Activated T-cell treated with anti-CD3 and anti-CD28 coated beads, Interleukin-2, amount 50 U/mL, for 72 hours (primary cell): ENCODE measurements at regions not wholly inside any gene's neighbourhood (a gene's known extent, or its start where the extent isn't known, plus 50 kb on each side); places are given as distances from the start of the nearest gene placed in this dataset.

Experiments used
- ATAC-seq, 2 donors: fragments of 150-1000 bp; cut with Tn5 transposase; replicated peaks in 1 of 2; 2 replicates each; pipeline ENCODE4 v1.10.0; 2021; ENCODE audit warnings: moderate library complexity in 2 of 2, mild to moderate bottlenecking in 1 of 2
- DNase-seq, 2 donors: peaks; one replicate each; pipeline ENCODE4 v3.0.0; 2021 to 2022; ENCODE audit warnings: mixed read lengths in 1 of 2
- H3K27ac Mint-ChIP-seq: one replicate; pipeline ENCODE4 v1.8.0; 2022; ENCODE audit warnings: mild to moderate bottlenecking, moderate library complexity, mixed read lengths
- H3K27me3 Mint-ChIP-seq: one replicate; pipeline ENCODE4 v1.8.0; 2022; ENCODE audit warnings: low read depth, mixed read lengths
- H3K36me3 Mint-ChIP-seq, 2 donors: one replicate each; pipeline ENCODE4 v1.8.0; 2022; ENCODE audit warnings: mixed read lengths in 2 of 2, mild to moderate bottlenecking in 1 of 2; ENCODE audit not compliant: insufficient read depth in 2 of 2
- H3K4me1 Mint-ChIP-seq: one replicate; pipeline ENCODE4 v1.8.0; 2022; ENCODE audit warnings: low read depth, mixed read lengths
- H3K4me3 Mint-ChIP-seq, 2 donors: one replicate each; pipeline ENCODE4 v1.8.0; 2022; ENCODE audit warnings: mild to moderate bottlenecking in 2 of 2, mixed read lengths in 2 of 2, moderate library complexity in 2 of 2
- H3K9me3 Mint-ChIP-seq, 2 donors: one replicate each; pipeline ENCODE4 v1.8.0; 2022; ENCODE audit warnings: mixed read lengths in 2 of 2

DNA sequence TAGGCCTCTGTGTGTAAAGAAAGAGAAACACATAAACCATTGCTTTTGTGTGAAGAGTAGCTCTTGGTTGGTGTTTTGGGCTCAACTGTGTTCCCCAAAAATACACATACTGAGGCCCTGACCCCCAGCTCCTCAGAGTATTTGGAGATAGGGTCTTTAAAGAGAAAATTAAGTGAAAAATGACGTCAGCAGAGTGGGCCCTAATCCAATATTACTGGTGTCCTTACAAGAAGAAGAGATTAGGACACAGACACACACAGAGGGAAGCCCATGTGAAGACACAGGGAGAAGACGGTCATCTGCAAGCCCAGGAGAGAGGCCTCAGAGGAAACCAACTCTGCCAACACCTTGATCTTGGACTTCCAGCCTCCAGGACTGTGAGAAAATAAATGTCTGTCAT is 76.9 kb upstream of the PGBD5 start:
- Mint-ChIP-seq H3K9me3 (no peaks in the 10 kb centered on the region), H3K27ac (no peak overlapping the region), H3K27me3 (peaks cover 35% of the 10 kb centered on the region)

DNA sequence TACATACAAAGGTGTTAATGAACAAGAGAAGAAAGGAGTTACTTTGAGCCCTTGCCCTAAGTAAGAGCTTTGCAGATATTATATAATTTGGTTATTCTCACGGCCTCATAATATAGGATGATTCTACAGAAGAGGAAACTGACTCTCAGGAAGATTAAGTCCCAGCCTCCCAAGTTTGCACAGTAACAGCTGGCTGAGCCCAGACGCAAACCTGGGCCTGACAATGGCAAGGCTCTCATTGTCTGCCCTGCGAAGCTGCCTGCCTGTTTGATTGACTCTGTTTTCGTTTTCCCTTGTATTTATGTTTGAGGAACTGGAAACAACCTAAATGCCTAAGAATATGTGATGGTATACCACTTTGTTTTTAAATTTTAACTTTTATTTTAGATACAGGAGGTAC is 76.2 kb upstream of the PGBD5 start:
- peaks cover 28% of the 10 kb centered on the region for H3K27me3 Mint-ChIP-seq
- H3K4me1 Mint-ChIP-seq: peaks cover 5% of the 10 kb centered on the region
- H3K27ac Mint-ChIP-seq: no peak overlapping the region
- no peak overlapping the region for H3K4me3 Mint-ChIP-seq
- H3K36me3 Mint-ChIP-seq: no peaks in the 10 kb centered on the region
- ATAC-seq: no peak
- DNase-seq: no peak
- no peaks in the 10 kb centered on the region for H3K9me3 Mint-ChIP-seq

More for the DNA sequence above, 76.9 kb upstream of the PGBD5 start:
- Mint-ChIP-seq H3K36me3 (no peaks in the 10 kb centered on the region), H3K4me3 (no peak overlapping the region), H3K4me1 (peaks cover 10% of the 10 kb centered on the region)
- ATAC-seq (no peak), DNase-seq (no peak)

DNA sequence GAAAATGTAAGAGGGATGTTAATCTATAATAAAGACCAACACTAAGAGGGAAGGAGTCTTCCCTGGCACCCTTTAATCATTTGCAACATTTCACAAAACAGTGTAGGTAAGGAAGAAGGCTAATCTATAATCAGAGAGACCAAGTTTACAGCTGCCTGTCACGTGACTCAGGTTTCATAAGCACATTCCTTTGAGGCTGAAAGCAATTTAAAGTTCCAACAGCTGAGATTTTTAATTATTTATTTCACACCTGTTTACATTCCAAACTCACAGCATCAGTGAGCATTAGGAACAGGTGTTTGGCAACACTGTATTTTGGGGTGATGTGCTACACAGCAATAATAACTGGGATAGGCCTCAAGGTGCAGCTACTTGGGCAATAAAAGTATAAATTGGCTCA is 75.7 kb upstream of the PGBD5 start:
- no peaks in the 10 kb centered on the region for H3K9me3 Mint-ChIP-seq
- H3K27me3 Mint-ChIP-seq: peaks cover 23% of the 10 kb centered on the region
- H3K27ac Mint-ChIP-seq: no peak overlapping the region
- no peak overlapping the region for H3K4me3 Mint-ChIP-seq
- DNase-seq (no peak), ATAC-seq (no peak)
- no peaks in the 10 kb centered on the region for H3K36me3 Mint-ChIP-seq
- H3K4me1 Mint-ChIP-seq: peaks cover 1% of the 10 kb centered on the region

DNA sequence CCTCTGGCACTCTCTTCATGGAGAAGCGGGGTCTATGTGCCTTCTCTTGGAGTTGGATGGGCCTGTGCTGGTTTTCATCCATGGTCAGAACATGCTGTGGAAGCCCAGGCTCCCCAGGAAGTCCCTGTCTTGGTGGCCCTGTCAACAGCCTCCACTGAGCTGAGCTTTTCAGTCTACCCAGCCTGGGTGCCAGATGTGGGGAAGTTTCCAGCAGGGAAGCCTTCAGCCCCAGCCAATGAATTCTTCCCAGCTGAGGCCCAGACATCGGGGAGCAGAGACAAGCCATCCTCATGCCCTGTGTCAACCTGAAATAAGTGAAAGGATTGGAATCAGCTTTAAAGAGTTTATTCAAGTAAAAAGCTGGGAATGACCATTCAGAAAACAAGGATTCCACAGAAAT is 75.1 kb upstream of the PGBD5 start:
- DNase-seq (no peak), ATAC-seq (no peak)
- no peak overlapping the region for H3K27ac Mint-ChIP-seq
- H3K27me3 Mint-ChIP-seq: peaks cover 21% of the 10 kb centered on the region
- no peaks in the 10 kb centered on the region for H3K4me1 Mint-ChIP-seq
- H3K4me3 Mint-ChIP-seq: no peak overlapping the region
- no peaks in the 10 kb centered on the region for H3K36me3 Mint-ChIP-seq
- H3K9me3 Mint-ChIP-seq: no peaks in the 10 kb centered on the region

DNA sequence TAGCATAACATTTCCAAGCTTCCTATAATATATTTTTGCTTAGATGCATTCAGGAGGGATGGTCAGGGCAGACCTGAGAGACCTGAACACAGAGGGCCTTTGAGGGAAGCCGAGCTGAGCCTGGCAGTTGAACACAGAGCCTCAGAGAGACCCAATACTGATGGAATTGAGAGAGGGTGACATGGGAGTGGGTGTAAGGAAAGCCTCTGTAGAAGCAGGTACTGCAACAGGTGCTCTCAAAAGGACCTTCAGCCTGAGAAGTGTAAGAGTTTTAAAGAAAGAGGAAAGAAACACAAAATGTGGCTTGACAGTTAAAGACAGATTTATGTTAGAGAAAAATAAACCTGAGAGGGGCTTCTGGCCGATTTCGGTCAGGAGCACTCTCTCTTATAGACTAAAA is 73.9 kb upstream of the PGBD5 start:
- peaks cover 17% of the 10 kb centered on the region for H3K27me3 Mint-ChIP-seq
- H3K36me3 Mint-ChIP-seq: no peaks in the 10 kb centered on the region
- ATAC-seq (no peak), DNase-seq (no peak)
- no peak overlapping the region for H3K4me3 Mint-ChIP-seq
- no peaks in the 10 kb centered on the region for H3K4me1 Mint-ChIP-seq
- no peaks in the 10 kb centered on the region for H3K9me3 Mint-ChIP-seq
- no peak overlapping the region for H3K27ac Mint-ChIP-seq

DNA sequence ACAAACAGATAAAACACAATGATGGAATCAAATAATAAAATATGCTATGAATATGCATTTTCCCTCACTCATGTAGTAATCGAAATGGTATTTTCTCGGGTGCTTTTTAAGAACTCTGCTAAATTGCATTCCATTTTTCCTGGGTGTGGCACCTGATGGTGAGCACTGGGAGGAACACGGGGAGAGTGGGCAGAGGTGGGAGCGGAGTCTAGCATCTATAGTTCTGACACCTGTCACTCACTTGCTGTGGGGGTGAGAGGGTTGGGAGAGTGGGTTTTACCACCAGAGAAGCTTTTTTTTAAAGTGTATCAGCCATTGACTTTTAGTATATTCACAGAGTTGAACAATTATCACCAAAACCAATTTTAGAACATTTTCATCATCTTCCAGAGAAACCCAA is 73.4 kb upstream of the PGBD5 start:
- Mint-ChIP-seq H3K36me3 (no peaks in the 10 kb centered on the region), H3K9me3 (no peaks in the 10 kb centered on the region), H3K4me3 (no peak overlapping the region), H3K27ac (no peak overlapping the region), H3K4me1 (no peaks in the 10 kb centered on the region), H3K27me3 (peaks cover 22% of the 10 kb centered on the region)
- ATAC-seq: no peak
- no peak for DNase-seq

DNA sequence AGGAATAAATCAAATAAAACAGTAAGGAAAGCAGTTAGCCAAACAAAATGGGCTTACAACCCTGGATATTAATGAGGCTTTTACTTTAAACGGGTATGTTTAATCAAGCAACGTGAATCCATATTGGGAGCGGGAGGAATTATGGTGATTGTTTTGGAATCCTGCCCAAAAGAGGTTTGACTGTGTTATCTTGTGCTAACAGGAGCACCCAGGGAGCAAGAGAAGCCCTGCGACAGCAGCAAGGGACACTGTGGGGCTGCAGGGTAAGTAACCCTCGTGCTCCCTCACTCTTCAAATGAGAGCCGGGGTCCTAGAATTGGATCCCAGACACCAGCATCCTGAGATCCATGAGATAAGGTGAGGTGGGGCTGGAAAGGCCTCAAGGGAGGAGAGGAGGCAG is 72.6 kb upstream of the PGBD5 start:
- Mint-ChIP-seq H3K4me3 (no peak overlapping the region), H3K9me3 (no peaks in the 10 kb centered on the region), H3K27me3 (peaks cover 21% of the 10 kb centered on the region), H3K36me3 (no peaks in the 10 kb centered on the region), H3K27ac (no peak overlapping the region), H3K4me1 (no peaks in the 10 kb centered on the region)
- DNase-seq: no peak
- ATAC-seq: no peak

DNA sequence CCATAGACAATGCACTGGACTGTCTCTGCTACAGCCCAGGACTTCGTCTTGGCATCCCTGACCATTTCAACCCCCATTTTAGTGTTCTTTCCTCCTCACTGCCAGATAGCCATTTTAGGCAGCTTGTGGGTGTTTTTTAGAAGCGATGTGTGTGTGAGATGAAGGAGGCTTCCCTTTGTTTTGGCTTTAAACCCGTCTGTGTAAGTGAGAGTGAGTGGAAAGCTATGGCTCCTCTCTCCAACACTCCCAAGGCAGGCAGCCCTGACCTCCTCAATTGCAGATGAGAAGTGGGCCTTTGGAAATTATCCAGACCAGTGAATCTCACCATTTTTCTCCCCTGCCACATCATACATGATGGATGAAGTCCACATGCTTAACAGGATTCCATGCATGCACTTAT is 70.3 kb upstream of the PGBD5 start:
- no peak overlapping the region for H3K4me3 Mint-ChIP-seq
- H3K4me1 Mint-ChIP-seq: no peaks in the 10 kb centered on the region
- peaks cover 32% of the 10 kb centered on the region for H3K27me3 Mint-ChIP-seq
- no peaks in the 10 kb centered on the region for H3K36me3 Mint-ChIP-seq
- H3K27ac Mint-ChIP-seq: no peak overlapping the region
- ATAC-seq: no peak
- no peaks in the 10 kb centered on the region for H3K9me3 Mint-ChIP-seq
- DNase-seq: no peak

DNA sequence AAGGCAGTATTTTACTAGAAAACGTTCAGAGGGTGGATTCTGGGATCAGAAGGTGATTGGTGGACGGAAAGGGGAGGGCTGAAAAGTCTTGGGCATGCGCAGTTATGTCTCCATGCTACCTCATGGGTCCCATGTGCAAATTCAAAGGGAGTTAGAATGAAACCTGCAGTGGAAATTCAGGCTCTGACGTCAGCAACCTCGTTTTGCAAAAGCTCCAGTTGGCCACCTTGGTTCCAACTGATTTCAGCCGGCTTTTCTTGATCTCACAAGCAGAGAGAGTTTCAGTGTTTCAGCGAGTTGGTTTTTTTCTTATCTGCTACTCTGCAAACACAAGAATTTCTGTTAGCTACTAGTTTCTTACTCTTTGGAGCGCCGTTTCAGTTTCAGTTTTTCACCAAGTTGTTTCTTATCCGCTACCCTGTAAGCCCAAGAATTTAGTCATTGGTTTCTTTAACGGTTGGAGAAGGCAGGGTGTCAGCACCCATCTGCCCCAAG is 69.8 kb upstream of the PGBD5 start:
- DNase-seq (peak in 1 of 2 donors; percentile 22), ATAC-seq (peak; percentile 18 to 76)
- H3K27ac Mint-ChIP-seq: no peak overlapping the region
- no peaks in the 10 kb centered on the region for H3K4me1 Mint-ChIP-seq
- H3K27me3 Mint-ChIP-seq: peaks cover 37% of the 10 kb centered on the region
- no peaks in the 10 kb centered on the region for H3K9me3 Mint-ChIP-seq
- H3K36me3 Mint-ChIP-seq: no peaks in the 10 kb centered on the region
- H3K4me3 Mint-ChIP-seq: peak overlapping the region in 1 of 2 donors; percentile 0

DNA sequence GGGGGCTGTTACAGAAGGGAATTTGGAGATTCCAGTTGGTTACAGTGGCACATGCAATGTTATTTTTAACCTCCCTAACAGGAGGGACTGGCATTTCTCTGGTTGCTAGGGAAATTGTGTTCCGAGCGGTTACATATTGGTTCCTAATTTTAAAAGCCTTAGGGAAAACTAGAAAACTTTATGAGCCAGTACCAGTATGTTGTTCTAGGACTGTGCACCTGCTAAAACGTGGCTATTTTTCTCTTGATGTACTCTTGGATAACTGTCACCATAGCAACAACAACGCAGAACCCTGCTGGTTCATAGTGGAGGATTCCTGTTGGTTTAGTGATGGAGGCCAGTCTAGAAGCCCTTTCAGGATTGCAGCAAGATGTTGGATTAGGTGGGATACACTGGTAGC is 68.9 kb upstream of the PGBD5 start:
- no peaks in the 10 kb centered on the region for H3K36me3 Mint-ChIP-seq
- H3K9me3 Mint-ChIP-seq: no peaks in the 10 kb centered on the region
- ATAC-seq (no peak), DNase-seq (no peak)
- no peaks in the 10 kb centered on the region for H3K4me1 Mint-ChIP-seq
- H3K27ac Mint-ChIP-seq: no peak overlapping the region
- H3K4me3 Mint-ChIP-seq: no peak overlapping the region
- peaks cover 46% of the 10 kb centered on the region for H3K27me3 Mint-ChIP-seq

DNA sequence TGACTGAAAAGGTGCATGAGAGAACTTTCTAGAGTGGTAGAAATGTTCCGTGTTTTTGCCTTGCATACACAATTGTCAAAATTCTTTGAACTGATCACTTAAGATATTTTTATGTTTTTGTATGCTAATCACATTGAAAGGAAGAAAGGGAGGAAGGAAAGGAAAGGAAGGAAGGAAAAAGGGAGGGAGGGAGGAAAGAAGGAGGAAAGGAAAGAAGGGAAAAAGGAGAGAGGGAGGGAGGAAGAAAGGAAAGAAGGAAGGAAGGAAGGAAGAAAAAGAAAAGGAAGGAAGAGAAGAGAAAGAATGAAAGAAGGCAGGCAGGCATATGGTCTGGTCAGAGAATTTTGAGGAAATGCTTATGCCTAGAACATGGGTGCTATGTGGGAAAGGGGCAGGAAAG is 68.4 kb upstream of the PGBD5 start:
- no peak for ATAC-seq
- H3K27me3 Mint-ChIP-seq: peaks cover 46% of the 10 kb centered on the region

DNA sequence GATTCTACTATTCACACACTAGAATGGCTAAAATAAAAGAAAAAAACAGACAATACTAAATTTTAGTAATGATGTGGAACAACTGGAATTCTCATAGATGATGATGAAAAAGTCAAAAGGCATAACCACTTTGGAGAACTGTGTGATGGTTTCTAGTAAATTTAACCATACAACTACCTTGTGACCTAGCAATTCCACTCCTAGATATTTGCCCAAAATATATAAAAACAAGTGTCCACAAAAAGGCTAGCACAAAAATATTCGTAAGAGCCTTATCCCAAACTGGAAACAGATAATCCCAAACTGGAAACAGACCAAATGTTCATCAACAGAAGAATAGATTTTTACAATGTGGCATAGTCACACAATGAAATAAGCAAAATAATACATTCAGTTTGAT is 67.9 kb upstream of the PGBD5 start:
- ATAC-seq (no peak), DNase-seq (no peak)
- no peaks in the 10 kb centered on the region for H3K9me3 Mint-ChIP-seq
- H3K4me1 Mint-ChIP-seq: no peaks in the 10 kb centered on the region
- no peaks in the 10 kb centered on the region for H3K36me3 Mint-ChIP-seq
- H3K4me3 Mint-ChIP-seq: no peak overlapping the region
- H3K27ac Mint-ChIP-seq: no peak overlapping the region
- H3K27me3 Mint-ChIP-seq: peaks cover 46% of the 10 kb centered on the region

More for the DNA sequence above, 68.4 kb upstream of the PGBD5 start:
- H3K9me3 Mint-ChIP-seq: no peaks in the 10 kb centered on the region
- H3K36me3 Mint-ChIP-seq: no peaks in the 10 kb centered on the region
- no peak overlapping the region for H3K4me3 Mint-ChIP-seq
- H3K27ac Mint-ChIP-seq: no peak overlapping the region
- H3K4me1 Mint-ChIP-seq: no peaks in the 10 kb centered on the region
- DNase-seq: no peak

DNA sequence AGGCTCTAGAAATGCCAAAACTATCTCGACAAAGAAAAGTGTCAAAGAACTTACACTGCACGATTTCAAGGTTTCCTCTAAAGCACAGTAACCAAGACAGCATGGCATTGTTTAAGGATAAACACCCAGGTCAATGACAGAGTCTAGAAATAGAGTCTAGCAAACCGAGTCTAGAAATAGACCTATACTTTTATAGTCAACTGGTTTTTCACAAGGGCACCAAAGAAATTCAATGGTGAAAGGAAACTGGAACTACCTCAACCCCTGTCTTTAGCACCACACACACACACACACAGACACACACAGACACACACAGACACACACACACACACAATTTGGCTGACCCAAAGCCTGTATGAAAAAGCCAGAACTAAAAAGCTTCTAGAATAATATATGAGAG is 67.1 kb upstream of the PGBD5 start:
- H3K27ac Mint-ChIP-seq: no peak overlapping the region
- peaks cover 38% of the 10 kb centered on the region for H3K27me3 Mint-ChIP-seq
- no peaks in the 10 kb centered on the region for H3K36me3 Mint-ChIP-seq
- ATAC-seq (no peak), DNase-seq (no peak)
- no peaks in the 10 kb centered on the region for H3K9me3 Mint-ChIP-seq
- no peak overlapping the region for H3K4me3 Mint-ChIP-seq
- no peaks in the 10 kb centered on the region for H3K4me1 Mint-ChIP-seq

DNA sequence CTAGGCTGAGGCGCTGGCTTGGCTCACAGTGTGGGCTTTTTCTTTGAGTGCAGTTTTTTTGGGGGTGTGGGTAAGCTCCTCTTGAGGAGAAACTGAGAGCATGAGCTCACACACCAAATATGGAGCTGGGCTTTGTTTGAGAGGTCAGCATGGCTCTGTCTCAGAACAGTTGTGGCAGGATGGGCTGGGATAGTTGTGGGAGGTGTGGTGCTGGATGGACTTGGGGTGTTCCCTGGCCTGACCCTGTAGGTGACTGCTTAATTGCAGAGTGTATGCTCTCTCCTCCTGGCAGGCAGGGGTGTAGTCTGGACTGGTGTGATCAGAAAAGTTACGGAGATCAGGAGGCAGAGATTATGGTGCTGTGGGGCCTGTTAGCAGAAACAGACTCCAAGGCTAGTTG is 64.3 kb upstream of the PGBD5 start:
- Mint-ChIP-seq H3K4me3 (no peak overlapping the region), H3K27me3 (peaks cover 46% of the 10 kb centered on the region), H3K9me3 (no peaks in the 10 kb centered on the region), H3K27ac (no peak overlapping the region), H3K4me1 (no peaks in the 10 kb centered on the region), H3K36me3 (no peaks in the 10 kb centered on the region)
- ATAC-seq (no peak), DNase-seq (no peak)
